KOPT-K1 (cell line): ENCODE measurements at regions not wholly inside any gene's neighbourhood (a gene's known extent, or its start where the extent isn't known, plus 50 kb on each side); places are given as distances from the start of the nearest gene placed in this dataset.

Experiments used
- H3K27ac ChIP-seq: fragments of 200-600 bp; sonication (generic); 2 replicates; pipeline ENCODE4 v1.5.1; 2016; ENCODE audit warnings: antibody characterized with exemption, mild to moderate bottlenecking, low read depth, low read length; ENCODE audit not compliant: poor library complexity, severe bottlenecking
- H3K36me3 ChIP-seq: fragments of 200-600 bp; sonication (generic); 2 replicates; pipeline ENCODE4 v1.5.1; 2017; ENCODE audit warnings: antibody characterized with exemption, mild to moderate bottlenecking, low read length, moderate library complexity; ENCODE audit not compliant: insufficient read depth
- H3K9me3 ChIP-seq: fragments of 200-600 bp; sonication (generic); 2 replicates; pipeline ENCODE4 v1.5.1; 2017; ENCODE audit warnings: antibody characterized with exemption, low read length, mild to moderate bottlenecking; ENCODE audit not compliant: insufficient read depth, poor library complexity, severe bottlenecking

DNA sequence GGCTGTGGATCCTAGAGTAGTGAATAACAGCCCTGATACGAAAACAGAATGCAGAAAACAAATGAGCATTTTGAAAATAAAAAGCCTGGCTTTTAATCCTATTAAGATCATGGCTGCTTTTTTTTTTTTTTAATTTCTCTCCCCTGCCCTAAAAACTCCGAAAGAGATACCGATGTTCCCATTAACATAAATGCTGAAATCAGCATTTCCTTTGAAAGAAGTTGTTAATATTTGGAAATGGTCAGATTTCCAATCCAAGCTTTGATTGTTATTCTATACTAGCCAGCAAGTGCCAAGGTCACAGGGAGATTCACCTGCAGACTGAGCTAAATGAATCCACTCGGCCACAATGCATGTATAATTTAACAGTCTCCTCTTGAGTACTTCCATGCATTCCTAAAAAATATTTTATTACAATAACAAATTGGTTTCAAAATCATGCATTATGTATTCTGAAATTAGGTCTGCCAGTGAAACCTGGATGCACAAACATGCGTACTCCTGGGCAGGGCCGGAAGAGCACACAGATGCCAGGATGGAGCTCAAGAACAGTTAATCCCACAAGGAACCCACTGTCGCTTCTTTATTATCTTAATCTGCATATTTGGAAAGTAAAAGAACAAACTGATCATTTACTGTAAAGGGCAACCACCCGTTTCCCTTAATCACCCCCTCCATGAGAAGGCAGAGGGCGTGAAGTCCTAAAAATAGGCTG lies 521.5 kb upstream of the ZFHX3 start:
- Histone ChIP-seq H3K27ac (no peak overlapping the region), H3K36me3 (no peaks in the 10 kb centered on the region), H3K9me3 (no peaks in the 10 kb centered on the region)

DNA sequence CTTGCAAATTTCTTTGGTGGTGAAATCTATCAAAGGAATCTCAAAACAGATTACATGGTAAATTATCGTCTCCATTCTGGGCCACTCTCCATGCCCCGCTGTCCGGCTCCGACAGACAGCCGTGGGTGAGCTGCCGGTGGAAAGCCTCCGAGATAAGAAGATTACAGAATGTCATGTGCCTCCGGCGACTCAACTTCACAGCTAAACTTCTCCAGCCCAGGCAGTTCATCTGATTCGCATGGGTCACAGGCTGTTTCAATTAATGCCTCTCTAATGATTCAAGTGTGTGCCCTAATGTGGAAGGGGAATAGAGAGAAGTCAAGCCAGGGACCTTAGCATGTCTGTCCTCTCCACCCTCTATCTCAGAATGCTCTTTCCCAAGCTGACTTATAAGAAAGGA lies 520.8 kb upstream of the ZFHX3 start:
- Histone ChIP-seq H3K27ac (no peak overlapping the region), H3K36me3 (no peaks in the 10 kb centered on the region), H3K9me3 (no peaks in the 10 kb centered on the region)

DNA sequence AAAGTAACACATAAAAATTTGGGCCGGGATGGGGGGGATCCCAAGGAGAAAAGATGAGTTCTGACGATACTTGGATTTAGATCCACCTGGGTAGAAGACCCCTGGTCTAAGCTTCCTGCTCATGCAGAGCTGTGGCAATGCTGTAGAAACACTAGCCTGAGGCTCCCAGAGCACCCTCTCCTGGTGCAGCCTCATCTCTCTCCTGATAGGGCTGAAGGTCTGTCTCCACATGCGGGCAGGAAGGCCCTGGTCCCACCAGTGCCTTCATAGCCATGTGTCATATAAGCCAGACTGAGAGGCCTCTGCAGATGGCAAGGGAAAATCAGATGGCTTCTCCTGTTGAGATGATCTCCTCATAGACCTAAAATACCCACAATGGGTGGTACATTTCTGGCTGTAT lies 518.0 kb upstream of the ZFHX3 start:
- Histone ChIP-seq H3K9me3 (no peaks in the 10 kb centered on the region), H3K27ac (no peak overlapping the region), H3K36me3 (no peaks in the 10 kb centered on the region)

DNA sequence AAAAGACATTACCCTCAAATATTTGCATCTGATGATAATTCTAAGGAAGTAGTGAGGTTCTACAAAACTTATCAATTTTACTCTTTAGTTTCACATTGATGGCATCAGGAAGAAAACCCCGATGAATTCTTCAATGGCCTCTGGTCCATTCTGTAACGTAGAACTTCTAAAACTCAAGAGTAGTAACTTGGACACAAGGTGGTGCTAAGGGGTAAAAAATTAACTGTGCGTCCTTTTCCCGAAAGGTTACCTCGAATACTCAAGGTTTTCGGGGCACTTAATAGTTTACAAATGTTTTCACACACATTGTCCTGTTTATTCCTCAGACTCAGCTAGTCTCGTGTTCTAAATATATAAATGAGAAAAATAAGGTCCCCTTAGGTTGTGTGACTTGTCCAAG lies 517.3 kb upstream of the ZFHX3 start:
- Histone ChIP-seq H3K9me3 (no peaks in the 10 kb centered on the region), H3K36me3 (no peaks in the 10 kb centered on the region)

DNA sequence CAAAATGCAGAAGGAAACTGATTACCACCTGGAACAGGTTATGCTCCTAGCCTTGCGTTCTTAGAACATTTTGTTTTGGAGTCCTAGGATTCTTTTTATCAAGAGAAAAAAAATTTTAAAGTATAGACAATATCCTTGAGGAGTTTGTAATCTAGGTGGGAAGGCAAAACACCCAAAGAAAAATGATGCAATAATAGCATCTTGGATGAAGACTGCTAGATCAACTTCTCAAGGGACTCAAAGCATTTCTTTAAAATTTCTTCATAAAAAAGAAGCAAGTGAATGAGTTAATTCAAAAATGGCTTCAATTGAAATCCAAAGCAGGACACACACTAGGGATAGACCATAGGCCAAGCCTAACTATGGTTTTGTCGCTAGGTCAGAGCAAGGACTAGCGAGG lies 515.8 kb upstream of the ZFHX3 start:
- Histone ChIP-seq H3K36me3 (no peaks in the 10 kb centered on the region), H3K27ac (no peak overlapping the region), H3K9me3 (no peaks in the 10 kb centered on the region)

More for the DNA sequence above, 517.3 kb upstream of the ZFHX3 start:
- H3K27ac ChIP-seq, result no peak overlapping the region

DNA sequence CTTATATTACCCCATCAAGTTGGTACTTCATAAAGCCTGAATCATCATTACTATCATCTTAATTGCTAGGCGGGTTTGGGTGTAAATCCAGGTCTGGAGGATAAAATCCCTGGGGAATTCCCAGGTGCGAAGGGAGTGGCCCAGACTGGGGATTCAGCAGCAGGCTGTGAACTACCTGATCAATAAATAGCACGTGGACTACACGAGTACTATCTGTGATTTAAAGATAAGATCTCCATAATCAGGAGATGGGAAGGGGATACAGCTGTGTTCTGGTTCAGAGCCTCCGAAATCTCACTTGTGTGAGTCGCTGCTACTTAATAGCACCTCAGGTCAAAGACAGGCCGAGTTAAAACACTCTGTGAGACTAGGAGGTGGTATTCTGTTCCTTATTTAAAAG lies 512.6 kb upstream of the ZFHX3 start:
- no peak overlapping the region for H3K27ac ChIP-seq
- H3K9me3 ChIP-seq, result no peaks in the 10 kb centered on the region
- H3K36me3 ChIP-seq, result no peaks in the 10 kb centered on the region

DNA sequence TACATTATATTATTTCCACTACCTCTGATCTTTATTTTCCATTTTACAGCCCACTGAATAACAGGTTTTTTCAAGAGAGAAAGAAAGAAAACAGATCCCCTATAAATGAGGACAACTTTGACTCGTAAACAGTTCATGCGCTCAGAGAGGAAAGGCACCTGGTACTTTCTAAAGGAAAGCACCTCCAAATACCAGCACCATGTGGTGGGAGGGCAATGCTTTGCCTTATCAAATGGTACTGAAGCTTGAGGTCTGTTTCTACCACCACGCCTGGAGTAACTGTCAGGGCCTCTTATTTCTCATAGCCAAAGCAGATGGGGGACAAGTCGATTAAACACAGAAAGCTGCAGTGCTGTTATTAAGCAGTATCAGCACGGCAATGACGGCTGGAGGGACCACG lies 510.3 kb upstream of the ZFHX3 start:
- H3K9me3 ChIP-seq, result no peaks in the 10 kb centered on the region
- no peak overlapping the region for H3K27ac ChIP-seq
- H3K36me3 ChIP-seq, result no peaks in the 10 kb centered on the region

DNA sequence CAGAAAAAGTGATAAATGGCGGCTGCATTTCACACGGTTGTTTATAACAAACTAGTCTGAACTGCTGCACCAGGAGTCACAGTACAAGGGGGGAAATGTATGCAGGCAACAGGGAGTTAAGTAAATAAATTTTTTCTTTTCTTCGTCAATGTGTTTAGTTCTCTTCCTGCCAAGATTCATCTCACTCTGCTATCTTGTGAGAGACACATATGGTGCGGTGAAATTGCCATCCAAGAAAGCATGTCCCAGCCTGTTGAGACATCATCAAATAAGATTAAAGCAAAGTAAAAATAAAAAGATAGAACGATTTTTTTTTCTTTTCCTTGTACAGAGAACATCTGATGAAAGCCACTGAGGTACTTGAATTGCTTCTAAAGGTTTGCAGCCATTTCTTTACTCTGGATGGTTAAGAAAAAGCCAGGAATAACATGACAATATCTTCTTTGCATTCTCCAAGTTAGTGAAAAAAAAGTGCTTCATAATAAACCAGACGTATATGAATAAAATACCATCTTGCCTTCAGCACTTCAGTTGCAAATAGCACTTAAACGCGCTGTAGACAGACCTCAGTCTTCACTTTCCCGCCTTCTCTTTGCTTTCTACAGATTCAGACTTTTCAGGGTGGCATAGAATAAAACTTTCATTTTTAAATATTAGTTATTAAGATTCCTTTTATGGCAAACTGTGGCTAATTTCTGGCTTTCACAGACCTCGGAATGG lies 506.2 kb upstream of the ZFHX3 start:
- Histone ChIP-seq H3K36me3 (no peaks in the 10 kb centered on the region), H3K9me3 (no peaks in the 10 kb centered on the region), H3K27ac (no peak overlapping the region)

DNA sequence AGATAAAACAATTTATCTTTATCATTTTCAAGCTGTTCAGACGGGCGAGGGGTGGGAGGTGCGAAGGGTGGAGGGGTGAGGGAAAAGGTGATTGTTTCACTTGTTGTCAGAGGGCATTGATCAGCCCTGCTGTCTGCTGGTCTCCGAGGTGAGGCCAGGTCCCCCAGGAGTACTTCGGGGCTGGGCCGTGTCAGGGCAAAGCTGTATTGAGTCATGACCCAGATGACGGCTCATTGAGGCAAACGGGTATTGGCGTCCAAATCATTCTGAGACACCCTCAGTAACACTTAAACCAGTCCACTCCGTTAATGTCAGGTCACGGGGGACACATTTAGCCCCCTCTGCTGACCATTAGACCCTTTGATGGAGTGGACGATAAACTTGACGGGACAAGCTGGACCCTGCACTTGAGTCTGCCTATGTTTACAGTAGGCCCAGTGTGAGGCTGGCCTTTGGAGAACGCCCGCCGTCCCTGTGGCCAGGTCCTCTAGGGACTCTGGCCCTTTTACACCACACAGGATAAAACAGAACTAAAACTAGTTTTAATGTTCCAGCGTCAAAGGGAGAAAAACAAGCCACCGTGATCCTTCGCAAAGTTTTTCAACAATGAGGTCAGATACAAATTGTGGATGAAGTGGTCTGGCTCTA lies 502.2 kb upstream of the ZFHX3 start:
- Histone ChIP-seq H3K27ac (no peak overlapping the region), H3K9me3 (no peaks in the 10 kb centered on the region), H3K36me3 (no peaks in the 10 kb centered on the region)

DNA sequence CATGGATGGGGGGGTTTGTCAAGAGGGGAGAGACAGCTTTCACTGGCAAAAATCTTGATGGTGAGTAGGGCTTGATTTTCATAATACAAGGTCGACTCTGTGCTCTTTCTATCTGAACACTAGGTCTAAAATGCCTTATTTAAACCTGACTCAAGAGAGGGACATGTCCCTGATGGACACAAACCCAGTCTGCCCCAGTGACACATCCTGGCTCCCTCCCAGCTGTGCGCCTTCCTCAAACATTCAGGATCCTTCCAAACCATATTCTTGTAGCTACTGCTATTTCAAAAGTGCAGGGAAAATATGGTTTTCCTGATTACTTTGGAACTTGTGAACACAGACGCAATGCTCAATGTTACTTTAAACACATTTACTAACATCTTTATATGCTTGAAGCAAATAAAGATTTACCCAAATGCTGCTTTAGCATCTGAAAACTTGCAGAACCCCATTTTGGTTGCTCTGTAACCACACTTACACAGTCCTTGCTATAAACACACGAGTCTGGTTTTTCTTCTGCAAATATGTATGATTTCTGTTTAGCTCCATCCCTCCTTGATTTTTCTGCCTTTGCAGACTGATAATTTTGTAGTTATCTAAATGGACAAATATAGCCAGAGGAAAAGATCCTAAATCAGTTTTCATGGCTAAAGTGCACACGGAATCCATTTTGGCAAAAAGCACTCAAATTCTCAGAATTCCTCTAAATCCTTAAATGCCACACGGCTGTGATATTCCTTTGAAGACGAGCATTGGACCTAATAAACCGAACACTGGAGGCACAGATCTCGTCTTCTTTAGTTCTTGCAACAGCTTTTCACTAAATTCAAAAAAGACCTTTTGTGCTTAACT lies 499.9 kb upstream of the ZFHX3 start:
- Histone ChIP-seq H3K27ac (no peak overlapping the region), H3K9me3 (peaks cover 16% of the 10 kb centered on the region), H3K36me3 (no peaks in the 10 kb centered on the region)

DNA sequence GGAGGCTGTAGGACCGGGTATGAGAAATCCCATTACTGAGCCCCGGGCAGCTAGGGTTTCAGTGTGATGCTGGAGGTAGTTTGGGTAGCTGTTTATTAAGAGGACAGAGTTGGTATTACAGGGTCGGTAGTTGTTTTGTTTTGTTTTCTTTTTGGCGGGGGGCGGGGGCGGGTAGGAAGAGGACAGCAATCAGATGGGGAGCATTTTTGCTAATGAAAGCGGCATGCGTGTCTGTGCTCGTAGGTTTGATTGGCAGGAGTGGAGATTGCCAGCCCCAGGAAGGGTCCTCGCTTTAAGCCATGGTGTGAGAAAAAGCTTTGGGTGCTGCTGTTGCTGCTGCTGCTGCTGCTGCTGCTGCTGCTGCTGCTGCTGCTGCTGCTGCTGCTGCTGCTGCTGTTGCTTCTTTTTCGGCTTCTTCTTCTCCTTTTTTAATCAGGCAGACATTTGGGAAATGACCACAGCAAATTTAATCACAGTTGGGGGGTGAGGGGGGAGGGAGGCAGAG lies 498.5 kb upstream of the ZFHX3 start:
- no peaks in the 10 kb centered on the region for H3K36me3 ChIP-seq
- no peak overlapping the region for H3K27ac ChIP-seq
- peaks cover 16% of the 10 kb centered on the region for H3K9me3 ChIP-seq

DNA sequence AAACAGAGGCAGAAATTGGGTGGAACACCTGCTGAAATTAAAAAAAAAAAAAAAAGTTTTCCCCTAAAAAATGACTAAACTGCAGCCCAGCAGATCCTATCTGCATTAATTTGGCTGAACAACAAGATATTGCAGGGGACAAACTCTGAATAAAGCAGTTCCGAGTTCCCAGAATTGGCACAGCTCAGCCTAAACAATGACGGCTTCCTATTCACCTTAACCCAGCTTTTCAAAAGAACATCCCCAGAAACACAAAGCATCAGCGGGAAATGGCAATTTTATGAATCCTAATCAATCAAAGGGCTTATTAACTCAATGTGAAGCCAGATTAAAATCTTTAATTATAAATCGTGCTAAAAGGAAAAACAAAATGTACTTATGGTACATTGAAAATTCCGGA lies 497.8 kb upstream of the ZFHX3 start:
- Histone ChIP-seq H3K36me3 (no peaks in the 10 kb centered on the region), H3K9me3 (peaks cover 16% of the 10 kb centered on the region), H3K27ac (no peak overlapping the region)

DNA sequence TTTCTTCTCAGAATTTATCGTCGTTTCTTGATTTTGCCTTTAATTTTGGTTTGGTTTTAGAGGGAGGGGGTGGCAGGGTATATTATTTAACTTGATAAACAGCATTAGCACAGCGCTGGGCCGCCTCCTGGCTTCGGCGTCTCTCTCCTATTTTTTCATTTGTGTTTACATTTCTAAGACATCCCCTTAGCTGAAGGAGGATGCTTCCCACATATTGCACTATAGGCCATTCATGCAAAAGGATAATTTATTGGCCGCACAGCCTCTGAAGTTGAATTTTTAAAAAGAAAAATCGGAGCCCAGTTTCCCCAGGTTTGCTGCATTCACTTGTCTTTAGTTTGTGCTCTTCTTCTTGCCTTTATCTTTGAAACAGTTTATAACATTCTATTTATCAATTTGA lies 497.4 kb upstream of the ZFHX3 start:
- no peaks in the 10 kb centered on the region for H3K36me3 ChIP-seq
- H3K9me3 ChIP-seq, result peaks cover 16% of the 10 kb centered on the region
- no peak overlapping the region for H3K27ac ChIP-seq

DNA sequence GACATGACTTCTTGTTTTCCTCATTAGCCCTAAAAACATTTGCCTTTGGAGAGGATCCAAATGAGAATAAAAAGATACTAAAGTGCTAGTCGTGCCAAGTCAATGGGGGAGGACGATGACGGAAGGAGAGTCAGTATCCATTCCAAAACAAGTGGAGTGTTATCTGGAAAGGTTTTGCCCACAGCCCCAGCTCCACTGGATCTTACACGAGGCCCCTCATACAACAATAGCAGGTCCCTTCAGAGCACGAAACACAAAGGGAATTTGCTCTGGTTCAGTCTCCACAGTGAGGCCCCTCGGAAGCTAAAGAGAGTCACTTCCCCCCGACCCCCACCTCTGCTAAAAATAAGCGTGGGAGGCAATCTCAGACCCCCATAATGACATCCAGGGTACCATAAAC lies 496.9 kb upstream of the ZFHX3 start:
- H3K27ac ChIP-seq, result no peak overlapping the region
- H3K36me3 ChIP-seq, result no peaks in the 10 kb centered on the region
- peaks cover 16% of the 10 kb centered on the region for H3K9me3 ChIP-seq
